Endodermal cell (in vitro differentiated cells): ENCODE measurements at regions not wholly inside any gene's neighbourhood (a gene's known extent, or its start where the extent isn't known, plus 50 kb on each side); places are given as distances from the start of the nearest gene placed in this dataset.

Experiments used
- DNase-seq: peaks from one replicate; pipeline ENCODE4 v3.0.0-alpha.2; 2017
- H3K27ac ChIP-seq: 2 replicates; pipeline ENCODE4 v1.5.1; 2013; ENCODE audit warnings: mild to moderate bottlenecking, low read depth, low read length, moderate library complexity
- H3K27me3 ChIP-seq: 2 replicates; pipeline ENCODE4 v1.6.1; 2013; ENCODE audit warnings: mild to moderate bottlenecking, low read length, moderate library complexity; ENCODE audit not compliant: insufficient read depth, control insufficient read depth, poor library complexity, severe bottlenecking
- H3K36me3 ChIP-seq: 2 replicates; pipeline ENCODE4 v1.7.0; 2013; ENCODE audit warnings: mild to moderate bottlenecking, low read length, moderate library complexity; ENCODE audit not compliant: control insufficient read depth, insufficient read depth
- H3K4me1 ChIP-seq: one replicate; pipeline ENCODE4 v1.7.0; 2013; ENCODE audit warnings: low read length; ENCODE audit not compliant: control insufficient read depth, insufficient read depth
- H3K4me3 ChIP-seq: 2 replicates; pipeline ENCODE4 v1.5.1; 2013; ENCODE audit warnings: mild to moderate bottlenecking, low read length, moderate library complexity
- H3K9ac ChIP-seq: 2 replicates; pipeline ENCODE4 v1.6.1; 2013; ENCODE audit warnings: mild to moderate bottlenecking, low read length, moderate library complexity; ENCODE audit not compliant: poor library complexity, severe bottlenecking; ENCODE audit errors: extremely low read depth
- H3K9me3 ChIP-seq: 2 replicates; pipeline ENCODE4 v1.6.1; 2013; ENCODE audit warnings: mild to moderate bottlenecking, low read length, moderate library complexity; ENCODE audit not compliant: control insufficient read depth
- H3K27ac Mint-ChIP-seq: 2 replicates; pipeline ENCODE4 v1.8.0; 2020; ENCODE audit warnings: mixed read lengths
- H3K27me3 Mint-ChIP-seq: 2 replicates; pipeline ENCODE4 v1.8.0; 2021; ENCODE audit warnings: mild to moderate bottlenecking, mixed read lengths; ENCODE audit not compliant: insufficient read depth
- H3K36me3 Mint-ChIP-seq: 2 replicates; pipeline ENCODE4 v1.8.0; 2020; ENCODE audit warnings: low read depth, mixed read lengths
- H3K4me1 Mint-ChIP-seq: 2 replicates; pipeline ENCODE4 v1.8.0; 2020; ENCODE audit warnings: mixed read lengths
- H3K4me3 Mint-ChIP-seq: 2 replicates; pipeline ENCODE4 v1.8.0; 2020; ENCODE audit warnings: mild to moderate bottlenecking, moderate library complexity, mixed read lengths
- H3K9me3 Mint-ChIP-seq: 2 replicates; pipeline ENCODE4 v1.8.0; 2020; ENCODE audit warnings: mild to moderate bottlenecking, mixed read lengths
- WGBS, 2 experiments: methylation state at CpG; one replicate each; pipeline versions ENCODE4 v1.1.5 to v1.1.7; 2013; ENCODE audit warnings: missing lambda C conversion rate in 2 of 2, mixed read lengths in 1 of 2; ENCODE audit not compliant: insufficient coverage in 1 of 2, insufficient read length in 1 of 2; 5-methylcytosine and 5-hydroxymethylcytosine counted together
- TF ChIP-seq, protein P1 (sequence below): fragments of 200-600 bp; sonication (generic); conservative IDR thresholded peaks from 2 replicates; pipeline ENCODE4 v1.5.0; 2021; ENCODE audit warnings: antibody characterized with exemption, mild to moderate bottlenecking

DNA sequence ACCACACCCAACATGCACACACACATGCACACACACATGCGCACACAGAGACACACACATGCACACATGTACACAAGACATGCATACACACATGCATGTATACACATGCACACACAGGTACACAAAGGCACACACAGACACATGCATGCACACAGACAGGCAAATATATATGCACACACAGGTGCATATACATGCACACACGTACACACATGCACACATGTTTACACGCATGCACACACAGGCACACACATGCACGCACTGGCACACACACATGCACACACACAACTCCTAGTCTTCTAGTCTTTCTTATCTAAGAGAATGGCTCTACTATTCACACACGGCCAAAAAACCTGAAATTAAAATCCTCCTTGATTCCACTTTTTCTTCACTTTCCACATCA, 222.7 kb upstream of the PLD5 start:
- H3K36me3 Mint-ChIP-seq: no peaks in the 10 kb centered on the region
- no peak overlapping the region for H3K27ac ChIP-seq
- no peaks in the 10 kb centered on the region for H3K27me3 ChIP-seq
- no peaks in the 10 kb centered on the region for H3K36me3 ChIP-seq
- H3K9me3 ChIP-seq: no peaks in the 10 kb centered on the region
- DNase-seq: no peak
- H3K27ac Mint-ChIP-seq: no peak overlapping the region
- H3K27me3 Mint-ChIP-seq: no peaks in the 10 kb centered on the region
- TF ChIP-seq, protein P1, sequence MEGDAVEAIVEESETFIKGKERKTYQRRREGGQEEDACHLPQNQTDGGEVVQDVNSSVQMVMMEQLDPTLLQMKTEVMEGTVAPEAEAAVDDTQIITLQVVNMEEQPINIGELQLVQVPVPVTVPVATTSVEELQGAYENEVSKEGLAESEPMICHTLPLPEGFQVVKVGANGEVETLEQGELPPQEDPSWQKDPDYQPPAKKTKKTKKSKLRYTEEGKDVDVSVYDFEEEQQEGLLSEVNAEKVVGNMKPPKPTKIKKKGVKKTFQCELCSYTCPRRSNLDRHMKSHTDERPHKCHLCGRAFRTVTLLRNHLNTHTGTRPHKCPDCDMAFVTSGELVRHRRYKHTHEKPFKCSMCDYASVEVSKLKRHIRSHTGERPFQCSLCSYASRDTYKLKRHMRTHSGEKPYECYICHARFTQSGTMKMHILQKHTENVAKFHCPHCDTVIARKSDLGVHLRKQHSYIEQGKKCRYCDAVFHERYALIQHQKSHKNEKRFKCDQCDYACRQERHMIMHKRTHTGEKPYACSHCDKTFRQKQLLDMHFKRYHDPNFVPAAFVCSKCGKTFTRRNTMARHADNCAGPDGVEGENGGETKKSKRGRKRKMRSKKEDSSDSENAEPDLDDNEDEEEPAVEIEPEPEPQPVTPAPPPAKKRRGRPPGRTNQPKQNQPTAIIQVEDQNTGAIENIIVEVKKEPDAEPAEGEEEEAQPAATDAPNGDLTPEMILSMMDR: no peak
- no peaks in the 10 kb centered on the region for H3K4me1 Mint-ChIP-seq
- H3K4me3 ChIP-seq: no peak overlapping the region
- no peak overlapping the region for H3K4me3 Mint-ChIP-seq
- H3K9ac ChIP-seq: no peak overlapping the region
- no peaks in the 10 kb centered on the region for H3K4me1 ChIP-seq
- no peaks in the 10 kb centered on the region for H3K9me3 Mint-ChIP-seq
- 70 to 73% methylated on average over 5 of the region's 5 CpGs for WGBS, 2 experiments

GRCh38 chr1:242745079-242745478, 220.6 kb upstream of the PLD5 start:
- H3K27me3 Mint-ChIP-seq: no peaks in the 10 kb centered on the region
- TF ChIP-seq, protein P1: no peak
- no peak for DNase-seq
- no peaks in the 10 kb centered on the region for H3K27me3 ChIP-seq
- H3K4me3 Mint-ChIP-seq: no peak overlapping the region
- H3K4me1 Mint-ChIP-seq: no peaks in the 10 kb centered on the region
- H3K4me1 ChIP-seq: no peaks in the 10 kb centered on the region
- no peak overlapping the region for H3K4me3 ChIP-seq
- H3K36me3 Mint-ChIP-seq: no peaks in the 10 kb centered on the region
- H3K9me3 ChIP-seq: peaks cover 6% of the 10 kb centered on the region
- peaks cover 6% of the 10 kb centered on the region for H3K9me3 Mint-ChIP-seq
- 67 to 83% methylated on average over 1 of the region's 1 CpG for WGBS, 2 experiments
- no peak overlapping the region for H3K9ac ChIP-seq
- no peaks in the 10 kb centered on the region for H3K36me3 ChIP-seq
- no peak overlapping the region for H3K27ac ChIP-seq
- no peak overlapping the region for H3K27ac Mint-ChIP-seq

DNA sequence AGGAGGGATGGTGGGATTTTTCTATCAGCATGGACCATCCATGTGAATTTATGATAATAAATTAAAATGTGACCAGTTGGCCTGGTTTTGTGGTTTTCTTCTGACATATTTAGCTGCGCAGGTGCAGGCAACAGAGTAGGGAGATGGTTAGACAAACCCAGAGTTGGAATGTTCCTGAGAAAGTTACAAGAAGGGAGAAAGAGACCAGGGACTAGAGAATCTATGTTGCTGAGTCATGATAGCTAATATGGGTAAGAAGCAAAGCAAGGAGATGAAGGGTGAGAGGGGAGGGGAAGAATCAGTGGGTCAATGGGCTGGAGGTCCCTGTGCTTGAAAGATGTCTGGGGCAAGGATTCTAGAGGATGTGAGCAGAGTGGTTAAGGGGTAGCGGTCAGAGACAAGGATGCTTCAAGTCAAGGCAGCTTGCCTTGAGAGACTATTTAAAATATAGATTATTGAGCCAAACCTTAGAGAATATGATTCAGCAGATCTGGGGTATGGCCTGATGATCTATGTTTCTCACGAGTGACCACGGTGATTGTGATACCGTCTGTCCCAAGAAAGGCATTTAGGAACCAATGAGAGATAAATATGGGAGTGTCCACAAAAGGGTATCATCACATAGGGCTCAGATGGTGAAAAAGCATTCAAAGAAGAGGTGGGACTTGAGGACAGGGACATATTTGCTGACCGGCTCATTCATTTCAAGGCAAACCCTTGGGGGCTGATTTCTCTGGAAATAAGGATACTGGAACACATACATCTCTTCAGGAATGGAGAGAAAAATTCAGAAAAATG, 219.7 kb upstream of the PLD5 start:
- H3K27ac ChIP-seq: no peak overlapping the region
- DNase-seq: no peak
- H3K9ac ChIP-seq: no peak overlapping the region
- 95 to 98% methylated on average over 6 of the region's 6 CpGs for WGBS, 2 experiments
- Mint-ChIP-seq H3K27me3 (no peaks in the 10 kb centered on the region), H3K27ac (no peak overlapping the region), H3K4me3 (no peak overlapping the region), H3K4me1 (no peaks in the 10 kb centered on the region), H3K9me3 (peaks cover 6% of the 10 kb centered on the region), H3K36me3 (no peaks in the 10 kb centered on the region)
- H3K4me1 ChIP-seq: no peaks in the 10 kb centered on the region
- no peak overlapping the region for H3K4me3 ChIP-seq
- H3K36me3 ChIP-seq: no peaks in the 10 kb centered on the region
- H3K27me3 ChIP-seq: no peaks in the 10 kb centered on the region
- TF ChIP-seq, protein P1: no peak
- H3K9me3 ChIP-seq: peaks cover 6% of the 10 kb centered on the region
